ENCODE measurements at regions not wholly inside any gene's neighbourhood (a gene's known extent, or its start where the extent isn't known, plus 50 kb on each side); places are given as distances from the start of the nearest gene placed in this dataset.
"Not testable (repeated sequence)": the region's sequence is repeated elsewhere in the genome, so short reads cannot be mapped to it uniquely, and the experiment has no call there.

GRCh38 chr11:92050305-92050704 lies 174.3 kb upstream of the FAT3 start:
- H3K9me3 ChIP-seq (ENCODE audit: control insufficient read depth in 1 of 2, low read length in 2 of 2) = no peaks in the 10 kb centered on the region
- H3K27ac ChIP-seq (ENCODE audit: low read depth, low read length) = no peak overlapping the region
- H3K36me3 ChIP-seq (ENCODE audit: control insufficient read depth in 1 of 2, insufficient read depth in 2 of 2, low read length in 2 of 2) = no peaks in the 10 kb centered on the region
- no peak overlapping the region for H3K4me3 ChIP-seq (ENCODE audit: low read depth in 1 of 2, low read length in 2 of 2)
- no peaks in the 10 kb centered on the region for H3K4me1 ChIP-seq (ENCODE audit: control insufficient read depth in 1 of 2, insufficient read depth in 2 of 2, low read length in 2 of 2)
- H3K27me3 ChIP-seq (ENCODE audit: control insufficient read depth in 1 of 2, insufficient read depth in 2 of 2, low read length in 2 of 2) = no peaks in the 10 kb centered on the region
- no peak overlapping the region for H3K9ac ChIP-seq (ENCODE audit: low read depth in 1 of 2, low read length in 2 of 2)

- no peak overlapping the region for H3K9ac ChIP-seq (ENCODE audit: low read depth in 1 of 2, low read length in 2 of 2)
- no peaks in the 10 kb centered on the region for H3K9me3 ChIP-seq (ENCODE audit: control insufficient read depth in 1 of 2, low read length in 2 of 2)
- no peaks in the 10 kb centered on the region for H3K4me1 ChIP-seq (ENCODE audit: control insufficient read depth in 1 of 2, insufficient read depth in 2 of 2, low read length in 2 of 2)
- H3K36me3 ChIP-seq (ENCODE audit: control insufficient read depth in 1 of 2, insufficient read depth in 2 of 2, low read length in 2 of 2) = no peaks in the 10 kb centered on the region
- no peaks in the 10 kb centered on the region for H3K27me3 ChIP-seq (ENCODE audit: control insufficient read depth in 1 of 2, insufficient read depth in 2 of 2, low read length in 2 of 2)
- no peak overlapping the region for H3K27ac ChIP-seq (ENCODE audit: low read depth, low read length)
- H3K4me3 ChIP-seq (ENCODE audit: low read depth in 1 of 2, low read length in 2 of 2) = no peak overlapping the region
These were observed 176.2 kb upstream of the FAT3 start for GRCh38 chr11:92048415-92048814.

- H3K27ac ChIP-seq (ENCODE audit: low read depth, low read length) = no peak overlapping the region
- H3K9ac ChIP-seq (ENCODE audit: low read depth in 1 of 2, low read length in 2 of 2) = no peak overlapping the region
- no peak overlapping the region for H3K4me3 ChIP-seq (ENCODE audit: low read depth in 1 of 2, low read length in 2 of 2)
- H3K9me3 ChIP-seq (ENCODE audit: control insufficient read depth in 1 of 2, low read length in 2 of 2) = no peaks in the 10 kb centered on the region
- no peaks in the 10 kb centered on the region for H3K27me3 ChIP-seq (ENCODE audit: control insufficient read depth in 1 of 2, insufficient read depth in 2 of 2, low read length in 2 of 2)
- no peaks in the 10 kb centered on the region for H3K36me3 ChIP-seq (ENCODE audit: control insufficient read depth in 1 of 2, insufficient read depth in 2 of 2, low read length in 2 of 2)
- no peaks in the 10 kb centered on the region for H3K4me1 ChIP-seq (ENCODE audit: control insufficient read depth in 1 of 2, insufficient read depth in 2 of 2, low read length in 2 of 2)
These were observed 178.5 kb upstream of the FAT3 start for GRCh38 chr11:92046103-92046502.

- Histone ChIP-seq H3K27me3 (ENCODE audit: control insufficient read depth in 1 of 2, insufficient read depth in 2 of 2, low read length in 2 of 2) (no peaks in the 10 kb centered on the region), H3K9ac (ENCODE audit: low read depth in 1 of 2, low read length in 2 of 2) (no peak overlapping the region), H3K4me3 (ENCODE audit: low read depth in 1 of 2, low read length in 2 of 2) (no peak overlapping the region), H3K4me1 (ENCODE audit: control insufficient read depth in 1 of 2, insufficient read depth in 2 of 2, low read length in 2 of 2) (no peaks in the 10 kb centered on the region), H3K9me3 (ENCODE audit: control insufficient read depth in 1 of 2, low read length in 2 of 2) (no peaks in the 10 kb centered on the region), H3K27ac (ENCODE audit: low read depth, low read length) (no peak overlapping the region), H3K36me3 (ENCODE audit: control insufficient read depth in 1 of 2, insufficient read depth in 2 of 2, low read length in 2 of 2) (no peaks in the 10 kb centered on the region)
These were observed 179.3 kb upstream of the FAT3 start for GRCh38 chr11:92045301-92045700.

- Histone ChIP-seq H3K4me1 (ENCODE audit: control insufficient read depth in 1 of 2, insufficient read depth in 2 of 2, low read length in 2 of 2) (no peaks in the 10 kb centered on the region), H3K27me3 (ENCODE audit: control insufficient read depth in 1 of 2, insufficient read depth in 2 of 2, low read length in 2 of 2) (no peaks in the 10 kb centered on the region), H3K9me3 (ENCODE audit: control insufficient read depth in 1 of 2, low read length in 2 of 2) (no peaks in the 10 kb centered on the region), H3K27ac (ENCODE audit: low read depth, low read length) (no peak overlapping the region), H3K9ac (ENCODE audit: low read depth in 1 of 2, low read length in 2 of 2) (no peak overlapping the region), H3K4me3 (ENCODE audit: low read depth in 1 of 2, low read length in 2 of 2) (no peak overlapping the region), H3K36me3 (ENCODE audit: control insufficient read depth in 1 of 2, insufficient read depth in 2 of 2, low read length in 2 of 2) (no peaks in the 10 kb centered on the region)
These were observed 189.1 kb upstream of the FAT3 start for GRCh38 chr11:92035488-92035887.

GRCh38 chr11:92027136-92027535 lies 197.5 kb upstream of the FAT3 start:
- not testable (repeated sequence) for H3K4me3 ChIP-seq (ENCODE audit: low read depth in 1 of 2, low read length in 2 of 2); H3K4me1 ChIP-seq (ENCODE audit: control insufficient read depth in 1 of 2, insufficient read depth in 2 of 2, low read length in 2 of 2); H3K9me3 ChIP-seq (ENCODE audit: control insufficient read depth in 1 of 2, low read length in 2 of 2); H3K36me3 ChIP-seq (ENCODE audit: control insufficient read depth in 1 of 2, insufficient read depth in 2 of 2, low read length in 2 of 2); H3K27ac ChIP-seq (ENCODE audit: low read depth, low read length); H3K27me3 ChIP-seq (ENCODE audit: control insufficient read depth in 1 of 2, insufficient read depth in 2 of 2, low read length in 2 of 2); H3K9ac ChIP-seq (ENCODE audit: low read depth in 1 of 2, low read length in 2 of 2)

GRCh38 chr11:92026664-92027063 lies 198.0 kb upstream of the FAT3 start:
- H3K27me3 ChIP-seq (ENCODE audit: control insufficient read depth in 1 of 2, insufficient read depth in 2 of 2, low read length in 2 of 2) = no peaks in the 10 kb centered on the region
- no peaks in the 10 kb centered on the region for H3K36me3 ChIP-seq (ENCODE audit: control insufficient read depth in 1 of 2, insufficient read depth in 2 of 2, low read length in 2 of 2)
- no peak overlapping the region for H3K27ac ChIP-seq (ENCODE audit: low read depth, low read length)
- H3K9ac ChIP-seq (ENCODE audit: low read depth in 1 of 2, low read length in 2 of 2) = no peak overlapping the region
- H3K4me1 ChIP-seq (ENCODE audit: control insufficient read depth in 1 of 2, insufficient read depth in 2 of 2, low read length in 2 of 2) = no peaks in the 10 kb centered on the region
- H3K4me3 ChIP-seq (ENCODE audit: low read depth in 1 of 2, low read length in 2 of 2) = no peak overlapping the region
- no peaks in the 10 kb centered on the region for H3K9me3 ChIP-seq (ENCODE audit: control insufficient read depth in 1 of 2, low read length in 2 of 2)

GRCh38 chr11:92024788-92025187 lies 199.8 kb upstream of the FAT3 start:
- Histone ChIP-seq H3K9me3 (ENCODE audit: control insufficient read depth in 1 of 2, low read length in 2 of 2) (no peaks in the 10 kb centered on the region), H3K9ac (ENCODE audit: low read depth in 1 of 2, low read length in 2 of 2) (no peak overlapping the region)

GRCh38 chr11:92022499-92022898 lies 202.1 kb upstream of the FAT3 start:
- Histone ChIP-seq H3K36me3 (ENCODE audit: control insufficient read depth in 1 of 2, insufficient read depth in 2 of 2, low read length in 2 of 2) (no peaks in the 10 kb centered on the region), H3K9me3 (ENCODE audit: control insufficient read depth in 1 of 2, low read length in 2 of 2) (no peaks in the 10 kb centered on the region), H3K27me3 (ENCODE audit: control insufficient read depth in 1 of 2, insufficient read depth in 2 of 2, low read length in 2 of 2) (no peaks in the 10 kb centered on the region), H3K4me3 (ENCODE audit: low read depth in 1 of 2, low read length in 2 of 2) (no peak overlapping the region), H3K27ac (ENCODE audit: low read depth, low read length) (no peak overlapping the region), H3K9ac (ENCODE audit: low read depth in 1 of 2, low read length in 2 of 2) (no peak overlapping the region), H3K4me1 (ENCODE audit: control insufficient read depth in 1 of 2, insufficient read depth in 2 of 2, low read length in 2 of 2) (no peaks in the 10 kb centered on the region)

More at GRCh38 chr11:92024788-92025187, 199.8 kb upstream of the FAT3 start:
- Histone ChIP-seq H3K27ac (ENCODE audit: low read depth, low read length) (no peak overlapping the region), H3K4me3 (ENCODE audit: low read depth in 1 of 2, low read length in 2 of 2) (no peak overlapping the region), H3K4me1 (ENCODE audit: control insufficient read depth in 1 of 2, insufficient read depth in 2 of 2, low read length in 2 of 2) (no peaks in the 10 kb centered on the region), H3K27me3 (ENCODE audit: control insufficient read depth in 1 of 2, insufficient read depth in 2 of 2, low read length in 2 of 2) (no peaks in the 10 kb centered on the region), H3K36me3 (ENCODE audit: control insufficient read depth in 1 of 2, insufficient read depth in 2 of 2, low read length in 2 of 2) (no peaks in the 10 kb centered on the region)

- H3K9ac ChIP-seq (ENCODE audit: low read depth in 1 of 2, low read length in 2 of 2) = no peak overlapping the region
- peaks cover 5 to 9% of the 10 kb centered on the region in 2 donors for H3K9me3 ChIP-seq (ENCODE audit: control insufficient read depth in 1 of 2, low read length in 2 of 2)
- no peaks in the 10 kb centered on the region for H3K36me3 ChIP-seq (ENCODE audit: control insufficient read depth in 1 of 2, insufficient read depth in 2 of 2, low read length in 2 of 2)
- no peak overlapping the region for H3K4me3 ChIP-seq (ENCODE audit: low read depth in 1 of 2, low read length in 2 of 2)
- H3K27ac ChIP-seq (ENCODE audit: low read depth, low read length) = no peak overlapping the region
- no peaks in the 10 kb centered on the region for H3K27me3 ChIP-seq (ENCODE audit: control insufficient read depth in 1 of 2, insufficient read depth in 2 of 2, low read length in 2 of 2)
- no peaks in the 10 kb centered on the region for H3K4me1 ChIP-seq (ENCODE audit: control insufficient read depth in 1 of 2, insufficient read depth in 2 of 2, low read length in 2 of 2)
These were observed 206.3 kb upstream of the FAT3 start for GRCh38 chr11:92018332-92018731.

GRCh38 chr11:92008249-92008648 lies 216.4 kb upstream of the FAT3 start:
- Histone ChIP-seq H3K27ac (ENCODE audit: low read depth, low read length) (no peak overlapping the region), H3K27me3 (ENCODE audit: control insufficient read depth in 1 of 2, insufficient read depth in 2 of 2, low read length in 2 of 2) (no peaks in the 10 kb centered on the region), H3K4me1 (ENCODE audit: control insufficient read depth in 1 of 2, insufficient read depth in 2 of 2, low read length in 2 of 2) (no peaks in the 10 kb centered on the region), H3K9me3 (ENCODE audit: control insufficient read depth in 1 of 2, low read length in 2 of 2) (no peaks in the 10 kb centered on the region), H3K4me3 (ENCODE audit: low read depth in 1 of 2, low read length in 2 of 2) (no peak overlapping the region), H3K36me3 (ENCODE audit: control insufficient read depth in 1 of 2, insufficient read depth in 2 of 2, low read length in 2 of 2) (no peaks in the 10 kb centered on the region), H3K9ac (ENCODE audit: low read depth in 1 of 2, low read length in 2 of 2) (no peak overlapping the region)

All from duodenal mucosa (tissue), 2 donors.